Panc1 (cell line): ENCODE measurements at regions not wholly inside any gene's neighbourhood (a gene's known extent, or its start where the extent isn't known, plus 50 kb on each side); places are given as distances from the start of the nearest gene placed in this dataset.

Experiments used
- ATAC-seq: fragments of 200-7000 bp; cut with Tn5 transposase; 2 replicates; pipeline ENCODE4 v1.9.1; 2020; ENCODE audit warnings: mild to moderate bottlenecking, moderate library complexity
- BruUV-seq: library from RNA; stranded (reverse); fragments of 400-500 nt; replicated peaks from 2 replicates; lab custom pipeline; 2021; lab: Mats Ljungman, UMichigan
- CTCF ChIA-PET: fragments of 300-600 bp; sonication (Branson Sonifier 250); formaldehyde crosslinking; loops from one replicate; lab custom pipeline; 2022; ENCODE audit warnings: antibody characterized with exemption; lab: Charles Lee
- POLR2A ChIA-PET: fragments of 300-600 bp; sonication (Branson Sonifier 250); formaldehyde crosslinking; loops from one replicate; lab custom pipeline; 2022; ENCODE audit warnings: antibody characterized with exemption; lab: Charles Lee
- DNase-seq: peaks from one replicate; pipeline ENCODE4 v3.0.0-alpha.2; 2010; ENCODE audit warnings: low read depth, low spot score
- H3K27ac ChIP-seq: 2 replicates; pipeline ENCODE4 v1.5.1; 2011; ENCODE audit warnings: mild to moderate bottlenecking, low read length, inconsistent platforms
- H3K27me3 ChIP-seq: fragments of 200-500 bp; sonication (Bioruptor generic); 2 replicates; pipeline ENCODE4 v1.6.0; 2014; ENCODE audit warnings: low read length, inconsistent platforms; ENCODE audit not compliant: control insufficient read depth, insufficient read depth
- H3K36me3 ChIP-seq: fragments of 200-500 bp; sonication (Bioruptor generic); 2 replicates; pipeline ENCODE4 v1.5.1; 2014; ENCODE audit warnings: inconsistent platforms, mild to moderate bottlenecking, low read length, moderate library complexity; ENCODE audit not compliant: control insufficient read depth, insufficient read depth
- H3K4me1 ChIP-seq: 2 replicates; pipeline ENCODE4 v1.5.1; 2011; ENCODE audit warnings: inconsistent platforms, mild to moderate bottlenecking, low read length, moderate library complexity; ENCODE audit not compliant: control insufficient read depth, insufficient read depth
- H3K4me3 ChIP-seq, 2 experiments: 2 replicates each; pipeline ENCODE4 v1.5.1; 2011 to 2012; ENCODE audit warnings: low read depth in 2 of 2, low read length in 2 of 2, mild to moderate bottlenecking in 2 of 2, inconsistent platforms in 1 of 2, moderate library complexity in 1 of 2
- H3K9me3 ChIP-seq: fragments of 200-500 bp; sonication (Bioruptor generic); 2 replicates; pipeline ENCODE4 v1.5.1; 2014; ENCODE audit warnings: low read depth, mild to moderate bottlenecking, inconsistent platforms, low read length, moderate library complexity; ENCODE audit not compliant: control insufficient read depth, insufficient read depth
- POLR2AphosphoS5 ChIP-seq: IDR thresholded peaks from 2 replicates; pipeline ENCODE4 v1.6.1; 2012; ENCODE audit warnings: mild to moderate bottlenecking, low read depth, low read length, moderate library complexity
- SIN3A ChIP-seq: IDR thresholded peaks from 2 replicates; pipeline ENCODE4 v1.6.1; 2012; ENCODE audit warnings: low read depth, mild to moderate bottlenecking, low read length, moderate library complexity, borderline replicate concordance; ENCODE audit not compliant: insufficient read depth
- TCF7L2 ChIP-seq: IDR thresholded peaks from 2 replicates; pipeline ENCODE4 v1.6.1; 2011; ENCODE audit warnings: mild to moderate bottlenecking, low read depth, low read length, inconsistent platforms
- in situ Hi-C: cut with HindIII; loops from 2 replicates; pipeline ENCODE4 v1.10.0; 2016; ENCODE audit warnings: low sequenced_read_pairs, low pct_unique_long_range_greater_than_20kb
- intact Hi-C: fragments of 100-400 bp; cut with micrococcal nuclease; formaldehyde crosslinking; loops from one replicate; pipeline ENCODE4 v1.10.0; 2022; ENCODE audit not compliant: unreplicated experiment
- TF ChIP-seq, protein P1 (sequence below), 2 experiments: IDR thresholded peaks; 2 replicates each; pipeline ENCODE4 v1.6.1; 2011 to 2012; ENCODE audit warnings: low read depth in 2 of 2, control low read depth in 1 of 2, low read length in 1 of 2, mild to moderate bottlenecking in 1 of 2, moderate library complexity in 1 of 2; ENCODE audit not compliant: insufficient read depth in 1 of 2
- TF ChIP-seq, protein P2 (sequence below): fragments of 450-650 bp; IDR thresholded peaks from 2 replicates; pipeline ENCODE4 v1.5.1; 2017; ENCODE audit warnings: mild to moderate bottlenecking

DNA sequence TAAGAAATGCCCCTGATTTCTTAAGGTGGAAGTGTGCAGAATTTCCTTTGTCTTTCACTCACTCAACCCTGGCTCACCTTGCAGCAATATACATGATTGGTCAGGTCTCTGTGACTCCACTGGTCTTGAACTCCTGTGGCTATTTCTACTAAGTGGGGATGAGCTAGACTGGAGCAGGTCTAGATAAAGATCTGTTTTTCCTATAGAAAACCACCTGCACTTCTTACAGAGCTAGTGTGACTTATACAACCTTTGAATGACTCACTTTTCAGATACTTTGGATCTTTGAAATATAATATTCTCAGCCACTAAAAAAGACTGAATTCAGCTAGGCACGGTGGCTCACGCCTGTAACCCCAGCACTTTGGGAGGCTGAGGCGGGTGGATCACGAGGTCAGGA, 98.5 kb upstream of the KCTD1 start:
- Histone ChIP-seq H3K9me3 (no peaks in the 10 kb centered on the region), H3K36me3 (no peaks in the 10 kb centered on the region), H3K27ac (no peak overlapping the region), H3K4me3 (no peak overlapping the region), H3K4me1 (no peaks in the 10 kb centered on the region; the same call in none of the 2 replicates), H3K27me3 (no peaks in the 10 kb centered on the region)
- no peak for DNase-seq
- BruUV-seq = no TSS peak
- intact Hi-C loops (no loop called here), in situ Hi-C loops (no loop called here)
- POLR2A ChIA-PET = no interaction called here
- CTCF ChIA-PET = interaction anchor here (0.7 kb wide), 2 partner anchors 26 to 241 kb away, joined by 3 to 5 read pairs; no protein-coding TSS in a partner anchor
- TF ChIP-seq TCF7L2 (no peak), POLR2AphosphoS5 (no peak), SIN3A (no peak)
- TF ChIP-seq, protein P1, sequence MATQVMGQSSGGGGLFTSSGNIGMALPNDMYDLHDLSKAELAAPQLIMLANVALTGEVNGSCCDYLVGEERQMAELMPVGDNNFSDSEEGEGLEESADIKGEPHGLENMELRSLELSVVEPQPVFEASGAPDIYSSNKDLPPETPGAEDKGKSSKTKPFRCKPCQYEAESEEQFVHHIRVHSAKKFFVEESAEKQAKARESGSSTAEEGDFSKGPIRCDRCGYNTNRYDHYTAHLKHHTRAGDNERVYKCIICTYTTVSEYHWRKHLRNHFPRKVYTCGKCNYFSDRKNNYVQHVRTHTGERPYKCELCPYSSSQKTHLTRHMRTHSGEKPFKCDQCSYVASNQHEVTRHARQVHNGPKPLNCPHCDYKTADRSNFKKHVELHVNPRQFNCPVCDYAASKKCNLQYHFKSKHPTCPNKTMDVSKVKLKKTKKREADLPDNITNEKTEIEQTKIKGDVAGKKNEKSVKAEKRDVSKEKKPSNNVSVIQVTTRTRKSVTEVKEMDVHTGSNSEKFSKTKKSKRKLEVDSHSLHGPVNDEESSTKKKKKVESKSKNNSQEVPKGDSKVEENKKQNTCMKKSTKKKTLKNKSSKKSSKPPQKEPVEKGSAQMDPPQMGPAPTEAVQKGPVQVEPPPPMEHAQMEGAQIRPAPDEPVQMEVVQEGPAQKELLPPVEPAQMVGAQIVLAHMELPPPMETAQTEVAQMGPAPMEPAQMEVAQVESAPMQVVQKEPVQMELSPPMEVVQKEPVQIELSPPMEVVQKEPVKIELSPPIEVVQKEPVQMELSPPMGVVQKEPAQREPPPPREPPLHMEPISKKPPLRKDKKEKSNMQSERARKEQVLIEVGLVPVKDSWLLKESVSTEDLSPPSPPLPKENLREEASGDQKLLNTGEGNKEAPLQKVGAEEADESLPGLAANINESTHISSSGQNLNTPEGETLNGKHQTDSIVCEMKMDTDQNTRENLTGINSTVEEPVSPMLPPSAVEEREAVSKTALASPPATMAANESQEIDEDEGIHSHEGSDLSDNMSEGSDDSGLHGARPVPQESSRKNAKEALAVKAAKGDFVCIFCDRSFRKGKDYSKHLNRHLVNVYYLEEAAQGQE (IDR thresholded peaks at IDR 0.05; ENCODE audit: insufficient read depth in 1 of 2, low read depth in 2 of 2, low read length in 1 of 2) = no peak
- TF ChIP-seq, protein P2, sequence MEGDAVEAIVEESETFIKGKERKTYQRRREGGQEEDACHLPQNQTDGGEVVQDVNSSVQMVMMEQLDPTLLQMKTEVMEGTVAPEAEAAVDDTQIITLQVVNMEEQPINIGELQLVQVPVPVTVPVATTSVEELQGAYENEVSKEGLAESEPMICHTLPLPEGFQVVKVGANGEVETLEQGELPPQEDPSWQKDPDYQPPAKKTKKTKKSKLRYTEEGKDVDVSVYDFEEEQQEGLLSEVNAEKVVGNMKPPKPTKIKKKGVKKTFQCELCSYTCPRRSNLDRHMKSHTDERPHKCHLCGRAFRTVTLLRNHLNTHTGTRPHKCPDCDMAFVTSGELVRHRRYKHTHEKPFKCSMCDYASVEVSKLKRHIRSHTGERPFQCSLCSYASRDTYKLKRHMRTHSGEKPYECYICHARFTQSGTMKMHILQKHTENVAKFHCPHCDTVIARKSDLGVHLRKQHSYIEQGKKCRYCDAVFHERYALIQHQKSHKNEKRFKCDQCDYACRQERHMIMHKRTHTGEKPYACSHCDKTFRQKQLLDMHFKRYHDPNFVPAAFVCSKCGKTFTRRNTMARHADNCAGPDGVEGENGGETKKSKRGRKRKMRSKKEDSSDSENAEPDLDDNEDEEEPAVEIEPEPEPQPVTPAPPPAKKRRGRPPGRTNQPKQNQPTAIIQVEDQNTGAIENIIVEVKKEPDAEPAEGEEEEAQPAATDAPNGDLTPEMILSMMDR = no peak
- ATAC-seq = no peak

GRCh38 chr18:26642440-26643348, 94.3 kb upstream of the KCTD1 start:
- ChIA-PET CTCF (no interaction called here), POLR2A (no interaction called here)
- no peak overlapping the region for H3K27ac ChIP-seq
- in situ Hi-C loops (no loop called here), intact Hi-C loops (no loop called here)
- no peak overlapping the region for H3K4me3 ChIP-seq
- no peaks in the 10 kb centered on the region for H3K9me3 ChIP-seq
- DNase-seq (no peak), ATAC-seq (no peak)
- TF ChIP-seq SIN3A (no peak), POLR2AphosphoS5 (no peak), TCF7L2 (no peak)
- TF ChIP-seq, protein P2 = no peak
- TF ChIP-seq, protein P1 (IDR thresholded peaks at IDR 0.05; ENCODE audit: insufficient read depth in 1 of 2, low read depth in 2 of 2, low read length in 1 of 2) = no peak
- no TSS peak for BruUV-seq
- no peaks in the 10 kb centered on the region for H3K27me3 ChIP-seq
- H3K4me1 ChIP-seq = no peaks in the 10 kb centered on the region
- no peaks in the 10 kb centered on the region for H3K36me3 ChIP-seq
